K562 (cell line): ENCODE measurements at regions not wholly inside any gene's neighbourhood (a gene's known extent, or its start where the extent isn't known, plus 50 kb on each side); places are given as distances from the start of the nearest gene placed in this dataset.

Source experiments
- ATAC-seq: fragments of 200-7000 bp; cut with Tn5 transposase; 3 replicates; pipeline ENCODE4 v1.9.1; 2020; ENCODE audit warnings: moderate library complexity
- BruUV-seq: library from RNA; stranded (reverse); fragments of 400-500 nt; replicated peaks from 2 replicates; lab custom pipeline; 2021; lab: Mats Ljungman, UMichigan
- CTCF ChIA-PET: fragments of 300-600 bp; formaldehyde crosslinking; extraction: SDS; loops from one replicate; lab custom pipeline; 2021; ENCODE audit warnings: low intra/inter-chr PET ratio; lab: Yijun Ruan, JAX
- POLR2A ChIA-PET: fragments of 300-600, 350-650 bp; sonication (Branson Sonifier 250); formaldehyde crosslinking; extraction: SDS; loops from one replicate; lab custom pipeline; 2021; ENCODE audit warnings: antibody characterized with exemption, inconsistent platforms; lab: Yijun Ruan, JAX
- DNase-seq, 4 experiments: peaks; one replicate each; pipeline versions ENCODE4 v3.0.0 to v3.0.0-alpha.2; 2011 to 2018; ENCODE audit warnings: low spot score in 3 of 4, mixed read lengths in 3 of 4; ENCODE audit errors: extremely low read depth in 1 of 4
- FAIRE-seq: peaks from 2 replicates; lab custom pipeline; 2011; peaks lifted over from hg19 to GRCh38; lab: Jason Lieb, UNC
- H2AFZ ChIP-seq: 2 replicates; pipeline ENCODE4 v1.6.0; 2011; ENCODE audit warnings: low read depth, low read length, control low read depth, inconsistent platforms
- H3K27ac ChIP-seq: fragments of 200-600 bp; 3 replicates; pipeline ENCODE4 v1.8.0; 2011; ENCODE audit warnings: low read depth, mild to moderate bottlenecking, control low read depth, inconsistent platforms, low read length, moderate library complexity, mixed read lengths; ENCODE audit errors: extremely low read depth
- H3K27me3 ChIP-seq, 2 experiments: fragments of 300-600 bp in 1 of 2; 2 replicates in 1 of 2; 3 replicates in 1 of 2; pipeline versions ENCODE4 v1.6.0 to v1.8.0; 2011; ENCODE audit warnings: inconsistent platforms in 2 of 2, low read length in 2 of 2, mild to moderate bottlenecking in 1 of 2, mixed read lengths in 1 of 2, moderate library complexity in 1 of 2; ENCODE audit not compliant: control insufficient read depth in 2 of 2, insufficient read depth in 2 of 2
- H3K36me3 ChIP-seq: fragments of 300-600 bp; 3 replicates; pipeline ENCODE4 v1.8.0; 2011; ENCODE audit warnings: mild to moderate bottlenecking, low read length, inconsistent platforms; ENCODE audit not compliant: control insufficient read depth, insufficient read depth
- H3K4me1 ChIP-seq, 2 experiments: fragments of 200-600 bp in 1 of 2; replicated peaks in 1 of 2; 2 replicates in 1 of 2; 3 replicates in 1 of 2; pipeline versions ENCODE4 v1.5.1 to v1.8.0; 2011; ENCODE audit warnings: inconsistent platforms in 2 of 2, low read length in 2 of 2, mild to moderate bottlenecking in 1 of 2, mixed read lengths in 1 of 2, moderate library complexity in 1 of 2; ENCODE audit not compliant: control insufficient read depth in 2 of 2, insufficient read depth in 2 of 2
- H3K4me2 ChIP-seq: 2 replicates; pipeline ENCODE4 v1.6.1; 2011; ENCODE audit warnings: low read length, control low read depth, inconsistent platforms, mixed read lengths; ENCODE audit not compliant: insufficient read depth
- H3K4me3 ChIP-seq: fragments of 200-600 bp; sonication (generic), shearing (Covaris generic); 2 replicates; pipeline ENCODE4 v1.5.1; 2016; ENCODE audit warnings: control low read depth, inconsistent platforms
- H3K79me2 ChIP-seq: fragments of 200-600 bp; 3 replicates; pipeline ENCODE4 v1.8.0; 2011; ENCODE audit warnings: low read length, inconsistent platforms; ENCODE audit not compliant: control insufficient read depth, insufficient read depth
- H3K9ac ChIP-seq, 2 experiments: 2 replicates each; pipeline versions ENCODE4 v1.6.0 to v1.6.1; 2011; ENCODE audit warnings: low read depth in 2 of 2, low read length in 2 of 2, control low read depth in 1 of 2, inconsistent platforms in 1 of 2, mild to moderate bottlenecking in 1 of 2, mixed read lengths in 1 of 2; ENCODE audit not compliant: insufficient read depth in 1 of 2
- H3K9me1 ChIP-seq: one replicate; pipeline ENCODE4 v1.6.0; 2011; ENCODE audit warnings: inconsistent platforms, mild to moderate bottlenecking, low read length, moderate library complexity; ENCODE audit not compliant: control insufficient read depth, insufficient read depth
- H3K9me3 ChIP-seq: replicated peaks from 2 replicates; pipeline ENCODE4 v1.5.1; 2011; ENCODE audit warnings: low read depth, low read length, inconsistent platforms; ENCODE audit not compliant: control insufficient read depth, insufficient read depth
- H4K20me1 ChIP-seq: replicated peaks from 2 replicates; pipeline ENCODE4 v1.6.1; 2011; ENCODE audit warnings: low read length, inconsistent platforms, mixed read lengths; ENCODE audit not compliant: control insufficient read depth, insufficient read depth
- MAFG ChIP-seq: fragments of 450-650 bp; conservative IDR thresholded peaks from 2 replicates; pipeline ENCODE4 v1.6.1; 2016; ENCODE audit warnings: missing genetic modification characterization, missing compliant biosample characterization
- RBBP5 ChIP-seq: fragments of 200-600 bp; sonication (generic); IDR thresholded peaks from 2 replicates; pipeline ENCODE4 v1.6.1; 2012; ENCODE audit warnings: borderline replicate concordance, mild to moderate bottlenecking, low read length, control low read depth, inconsistent platforms; ENCODE audit not compliant: insufficient read depth, poor library complexity, severe bottlenecking
- RBFOX2 ChIP-seq: fragments of 200-400 bp; formaldehyde crosslinking; IDR thresholded peaks from 2 replicates; pipeline ENCODE4 v1.6.1; 2017; ENCODE audit warnings: low read depth, mild to moderate bottlenecking, low read length, moderate library complexity
- WHSC1 ChIP-seq: IDR thresholded peaks from one replicate; pipeline ENCODE4 v1.6.1; 2012; ENCODE audit warnings: low read length, control low read depth, inconsistent platforms
- ZFP36 ChIP-seq: fragments of 150-350 bp; IDR thresholded peaks from 2 replicates; pipeline ENCODE4 v1.6.1; 2018; ENCODE audit warnings: low read length, low read depth; ENCODE audit not compliant: partially characterized antibody
- ZNF24 ChIP-seq: fragments of 450-650 bp; IDR thresholded peaks from 2 replicates; pipeline ENCODE4 v1.6.1; 2016
- WGBS: fragments of 100-300 bp; shearing (Covaris generic); methylation state at CpG from one replicate; pipeline ENCODE4 v1.1.6; 2016; ENCODE audit warnings: low coverage, mixed read lengths; ENCODE audit not compliant: insufficient coverage; ENCODE audit errors: missing lambda C conversion rate; 5-methylcytosine and 5-hydroxymethylcytosine counted together
- in situ Hi-C: fragments of 300-500 bp; cut with MboI; formaldehyde crosslinking; loops from 4 replicates; pipeline ENCODE4 v1.15.0; 2018; ENCODE audit warnings: inconsistent platforms, mixed read lengths
- intact Hi-C: fragments of 100-400 bp; cut with micrococcal nuclease; formaldehyde crosslinking; loops from 2 replicates; pipeline ENCODE4 v1.14.2; 2022
- TF ChIP-seq, protein P1 (sequence below): fragments of 250-450 bp; sonication (Bioruptor Pico); IDR thresholded peaks from 2 replicates; pipeline ENCODE4 v1.5.0; 2021

- TF ChIP-seq MAFG (tag) (no peak), RBFOX2 (no peak)
- TF ChIP-seq, all 486 proteins: peak for 0
Measured at GRCh38 chr7:112969946-112970345, 116.7 kb downstream of the GPR85 start (continued).

- WGBS, result 5% methylated on average over 1 of the region's 1 CpG
- ATAC-seq (no peak), DNase-seq (no peak), FAIRE-seq (no peak)
- ChIA-PET CTCF (no interaction called here), POLR2A (no interaction called here)
- no peaks in the 10 kb centered on the region for H3K79me2 ChIP-seq
- no peaks in the 10 kb centered on the region for H3K9me1 ChIP-seq
- no peak overlapping the region for H3K4me3 ChIP-seq
- intact Hi-C loops, result no loop called here
- no peaks in the 10 kb centered on the region for H3K27me3 ChIP-seq
- H3K9me3 ChIP-seq, result no peaks in the 10 kb centered on the region
- in situ Hi-C loops, result no loop called here
- H2AFZ ChIP-seq, result no peak overlapping the region
- H4K20me1 ChIP-seq, result no peaks in the 10 kb centered on the region
- TF ChIP-seq ZFP36 (no peak), ZNF24 (no peak), WHSC1 (no peak), RBBP5 (no peak)
- TF ChIP-seq, protein P1, sequence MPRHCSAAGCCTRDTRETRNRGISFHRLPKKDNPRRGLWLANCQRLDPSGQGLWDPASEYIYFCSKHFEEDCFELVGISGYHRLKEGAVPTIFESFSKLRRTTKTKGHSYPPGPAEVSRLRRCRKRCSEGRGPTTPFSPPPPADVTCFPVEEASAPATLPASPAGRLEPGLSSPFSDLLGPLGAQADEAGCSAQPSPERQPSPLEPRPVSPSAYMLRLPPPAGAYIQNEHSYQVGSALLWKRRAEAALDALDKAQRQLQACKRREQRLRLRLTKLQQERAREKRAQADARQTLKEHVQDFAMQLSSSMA (CRISPR knock-in tag), result no peak
- no peak overlapping the region for H3K27ac ChIP-seq
- H3K4me1 ChIP-seq, result no peaks in the 10 kb centered on the region
- no TSS peak for BruUV-seq
- H3K9ac ChIP-seq, result no peak overlapping the region
- no peaks in the 10 kb centered on the region for H3K36me3 ChIP-seq
- no peak overlapping the region for H3K4me2 ChIP-seq
Measured at GRCh38 chr7:112965506-112965905, 121.1 kb downstream of the GPR85 start.
